CD4-positive, alpha-beta T cell treated with Interleukin-10 for 1 hour (primary cell): ENCODE measurements at regions not wholly inside any gene's neighbourhood (a gene's known extent, or its start where the extent isn't known, plus 50 kb on each side); places are given as distances from the start of the nearest gene placed in this dataset.
"Not testable (repeated sequence)": the region's sequence is repeated elsewhere in the genome, so short reads cannot be mapped to it uniquely, and the experiment has no call there.

Experiments used
- DNase-seq: peaks from one replicate; pipeline ENCODE4 v3.0.0-alpha.2; 2020

DNA sequence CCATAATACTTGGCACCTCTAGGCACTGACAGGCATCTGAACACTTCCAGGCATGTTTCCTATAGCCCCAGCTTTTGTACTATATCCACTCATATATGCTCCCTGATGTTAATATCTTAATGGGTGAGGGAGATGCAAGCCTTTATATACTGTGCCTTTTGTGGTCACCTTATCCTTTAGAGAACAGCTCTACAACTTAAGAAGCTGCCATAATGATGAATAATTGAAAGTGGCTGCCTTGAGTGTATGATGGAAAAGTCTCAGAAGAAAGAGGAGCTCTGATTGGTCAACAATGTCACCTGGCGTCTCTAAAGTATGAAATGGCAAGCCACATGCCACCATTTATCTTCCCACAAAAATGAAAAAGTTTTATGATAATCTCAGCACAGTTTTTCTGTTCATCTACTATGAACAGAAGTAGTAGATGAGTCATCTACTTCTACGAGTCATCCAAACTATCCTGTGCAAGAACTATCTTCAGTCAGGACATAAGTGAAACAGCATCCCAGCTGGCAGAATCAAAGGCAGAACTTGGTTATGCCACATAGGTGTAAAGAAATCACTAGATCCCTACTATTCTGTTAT is 997.9 kb upstream of the CELF4 start:
- no peak for DNase-seq

- DNase-seq, result no peak
Measured at GRCh38 chr18:38557006-38557405, 991.4 kb upstream of the CELF4 start.

- no peak for DNase-seq
Measured at GRCh38 chr18:38552732-38553321, 987.2 kb upstream of the CELF4 start.

DNA sequence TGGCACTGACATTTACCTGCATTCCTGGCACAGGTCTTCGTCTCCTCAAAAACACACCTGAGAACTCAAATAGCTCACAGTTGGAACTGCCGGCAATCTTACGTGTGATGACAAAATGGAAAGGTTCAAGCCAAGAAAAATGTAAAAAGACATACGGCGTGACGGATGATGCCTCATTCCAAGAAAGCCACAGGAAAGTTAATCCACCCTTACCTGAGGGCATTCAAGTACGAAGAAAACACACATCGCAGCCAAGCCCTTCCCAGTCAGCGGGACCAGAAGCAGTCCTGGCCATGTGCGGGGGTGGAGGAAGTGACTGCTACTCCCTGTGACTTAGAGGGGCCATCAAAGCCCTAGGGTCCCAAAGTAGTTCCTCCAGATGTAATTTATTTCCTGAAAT is 986.3 kb upstream of the CELF4 start:
- DNase-seq, result no peak

DNA sequence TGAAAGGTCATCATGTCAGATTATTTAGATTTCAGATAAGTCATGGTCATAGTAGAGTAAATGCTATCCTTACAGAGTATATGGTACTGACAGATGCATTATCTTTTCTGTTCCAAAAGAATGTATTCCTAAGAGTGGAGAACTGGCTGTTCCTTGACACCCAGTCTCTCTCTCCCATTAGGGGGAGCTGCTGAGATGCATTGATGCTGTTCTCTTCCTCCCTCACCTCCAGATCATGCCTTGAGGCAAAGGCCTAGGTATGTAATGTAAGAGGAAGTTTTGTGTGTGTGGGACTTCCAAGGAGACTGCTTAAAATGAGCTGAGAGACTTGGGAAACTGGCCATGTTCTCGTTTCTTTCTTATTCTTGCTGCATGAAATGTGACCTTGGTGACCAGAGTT is 979.5 kb upstream of the CELF4 start:
- peak; percentile 5 for DNase-seq

DNA sequence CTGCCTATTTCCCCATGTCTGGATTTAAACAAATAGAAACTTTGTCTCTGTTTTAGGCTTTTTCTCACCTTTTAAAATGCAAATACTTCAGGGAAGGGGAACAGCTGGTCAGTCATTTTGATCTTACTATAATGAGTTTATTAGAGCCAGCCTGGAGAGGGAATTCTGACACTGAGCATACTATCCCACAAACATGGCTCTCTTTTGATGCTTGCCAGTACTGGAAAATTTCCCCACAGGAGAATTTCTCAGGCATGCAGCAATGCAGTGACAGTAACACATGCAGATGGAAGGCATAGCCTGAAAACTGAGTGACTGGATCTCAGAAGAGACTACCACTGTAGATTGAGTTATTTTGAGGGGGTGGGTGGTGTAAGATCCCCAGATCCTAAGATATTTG is 974.3 kb upstream of the CELF4 start:
- DNase-seq, result no peak

DNA sequence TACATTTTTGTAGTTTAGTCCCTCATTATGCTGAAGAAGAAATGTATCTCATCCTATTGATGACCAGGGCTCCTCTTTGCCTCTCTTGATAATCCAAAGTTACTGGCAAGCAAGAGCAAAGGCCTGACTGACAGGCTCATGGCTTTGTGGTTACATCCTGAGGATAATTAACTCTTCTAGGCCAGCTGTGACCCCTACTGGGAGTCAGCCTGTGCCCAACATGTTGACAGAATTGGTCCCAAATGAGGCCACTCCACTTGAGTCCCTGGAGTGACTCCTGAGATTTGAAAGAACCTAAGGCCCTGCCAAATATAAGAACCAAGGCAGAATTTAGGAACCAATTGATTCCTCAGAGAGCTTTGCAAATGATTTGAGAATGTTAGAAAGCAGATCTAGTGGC is 973.8 kb upstream of the CELF4 start:
- DNase-seq, result no peak

DNA sequence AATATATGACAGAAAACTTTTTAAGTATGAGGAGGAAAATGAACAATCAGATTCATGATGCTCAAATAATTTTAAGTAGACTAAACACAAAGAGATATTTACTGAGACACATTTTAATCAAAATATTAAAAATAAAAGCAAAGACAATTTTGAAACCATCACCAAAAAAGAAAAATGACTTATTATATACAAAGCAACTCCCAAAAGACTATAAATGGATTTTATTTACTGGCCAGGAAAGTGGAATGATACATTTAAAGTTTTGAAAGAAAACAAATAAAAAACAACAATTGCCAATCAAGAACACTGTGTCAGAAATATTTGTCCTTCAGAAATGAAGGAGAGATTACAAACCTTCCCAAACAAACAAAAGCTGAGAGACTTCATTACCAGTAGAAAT is 968.5 kb upstream of the CELF4 start:
- DNase-seq, result no peak

DNA sequence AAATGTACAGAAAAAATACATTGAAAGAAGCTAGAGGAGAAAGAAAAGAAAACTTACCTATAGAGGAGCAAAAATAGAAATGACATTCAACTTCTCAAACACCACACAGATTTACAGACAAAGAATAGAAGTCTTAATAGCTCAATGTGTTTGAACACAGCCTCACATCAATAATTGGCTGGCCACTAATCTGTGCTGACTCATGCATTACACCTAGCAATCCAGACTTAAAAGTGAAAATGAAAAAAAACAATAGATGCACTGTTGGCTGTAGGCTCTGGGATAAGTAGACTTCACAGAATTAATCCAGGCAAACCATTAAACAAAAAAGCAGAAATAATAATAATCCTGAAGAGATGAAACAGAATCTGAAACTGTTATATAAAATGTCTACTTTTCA is 961.3 kb upstream of the CELF4 start:
- DNase-seq, result no peak

- DNase-seq, result no peak
Measured at GRCh38 chr18:38525039-38525438, 959.4 kb upstream of the CELF4 start.

- DNase-seq, result no peak
Measured at GRCh38 chr18:38520786-38521185, 955.2 kb upstream of the CELF4 start.

DNA sequence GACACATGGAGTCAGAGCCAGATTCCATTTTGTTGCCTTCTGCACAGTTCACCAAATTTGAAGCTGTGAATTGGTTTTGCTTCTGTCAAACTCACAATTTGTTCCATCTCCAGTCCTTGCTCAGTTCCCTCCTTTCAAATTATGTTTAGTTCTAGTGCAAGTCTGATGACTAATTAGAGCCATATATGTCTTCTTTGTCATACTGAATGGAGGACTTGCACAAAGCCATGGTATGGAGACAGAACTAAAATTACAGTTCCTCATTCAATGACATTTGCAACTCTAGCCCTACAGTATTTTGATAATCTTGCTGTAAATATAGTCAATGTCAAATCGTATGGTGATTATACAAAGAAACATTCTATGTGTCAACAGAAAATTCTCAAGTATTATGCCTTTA is 936.9 kb upstream of the CELF4 start:
- DNase-seq, result no peak

- DNase-seq, result no peak
Measured at GRCh38 chr18:38497266-38497665, 931.7 kb upstream of the CELF4 start.

- no peak for DNase-seq
Measured at GRCh38 chr18:38496222-38496793, 930.7 kb upstream of the CELF4 start.

DNA sequence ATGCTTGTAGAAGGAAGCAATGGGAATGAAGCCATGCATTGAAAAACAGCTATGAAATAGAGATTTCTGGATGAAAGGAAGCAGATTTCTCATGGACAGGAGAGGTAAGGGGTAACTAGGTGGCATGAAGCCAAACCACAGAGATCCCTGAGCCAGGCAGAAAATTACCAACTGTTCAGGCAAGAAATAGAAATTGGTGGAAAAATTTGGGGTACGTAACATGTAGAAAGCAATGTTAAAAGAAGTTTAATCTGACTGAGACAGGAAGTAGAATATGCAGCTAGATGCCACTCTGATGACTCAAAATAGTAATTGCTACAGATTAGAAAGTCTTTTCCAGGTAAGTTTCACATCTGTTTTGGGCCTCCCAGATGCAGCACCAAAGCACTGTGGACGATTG is 928.5 kb upstream of the CELF4 start:
- no peak for DNase-seq

- no peak for DNase-seq
Measured at GRCh38 chr18:38491195-38491594, 925.6 kb upstream of the CELF4 start.

- DNase-seq, result not testable (repeated sequence)
Measured at GRCh38 chr18:38489721-38490120, 924.1 kb upstream of the CELF4 start.

DNA sequence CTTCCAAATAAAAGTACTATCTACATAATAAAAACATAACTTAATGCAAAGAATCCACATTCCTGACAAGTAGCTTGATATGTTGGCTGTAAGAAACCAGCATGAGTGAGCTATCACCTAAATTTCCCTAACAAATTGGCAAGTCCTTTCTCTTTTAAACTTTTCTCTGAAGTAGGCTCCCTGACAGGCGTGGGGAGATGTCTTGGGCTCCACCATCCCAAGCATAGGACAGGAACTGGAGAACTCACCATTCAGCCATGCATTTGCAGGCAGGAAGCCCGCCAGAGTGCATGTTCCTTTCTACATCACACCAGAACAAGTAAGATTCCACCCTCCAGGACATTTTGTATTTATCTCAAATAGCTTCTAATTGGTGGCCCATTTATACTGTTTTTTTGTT is 921.9 kb upstream of the CELF4 start:
- DNase-seq, result no peak

DNA sequence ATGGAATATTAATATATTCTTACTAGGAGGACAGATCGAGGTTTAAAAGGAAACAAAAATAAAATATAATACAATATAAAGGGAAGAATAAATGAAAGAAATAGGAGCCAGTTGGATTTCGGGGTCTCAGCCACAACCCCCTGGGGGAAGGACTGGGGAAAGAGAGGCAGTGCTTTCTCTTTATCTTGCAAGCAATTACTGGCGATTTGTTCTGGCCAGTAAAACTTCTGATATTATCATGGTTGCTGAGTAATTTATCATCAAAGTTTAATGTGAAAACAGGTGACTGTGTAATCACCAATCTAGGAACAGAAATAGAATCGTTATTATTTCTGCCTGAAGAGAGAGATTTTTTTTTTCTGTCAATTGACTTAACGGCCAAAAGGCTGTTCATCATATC is 917.7 kb upstream of the CELF4 start:
- DNase-seq, result no peak

- no peak for DNase-seq
Measured at GRCh38 chr18:38481576-38481975, 916.0 kb upstream of the CELF4 start.

GRCh38 chr18:38475686-38476085 is 910.1 kb upstream of the CELF4 start:
- DNase-seq, result no peak

DNA sequence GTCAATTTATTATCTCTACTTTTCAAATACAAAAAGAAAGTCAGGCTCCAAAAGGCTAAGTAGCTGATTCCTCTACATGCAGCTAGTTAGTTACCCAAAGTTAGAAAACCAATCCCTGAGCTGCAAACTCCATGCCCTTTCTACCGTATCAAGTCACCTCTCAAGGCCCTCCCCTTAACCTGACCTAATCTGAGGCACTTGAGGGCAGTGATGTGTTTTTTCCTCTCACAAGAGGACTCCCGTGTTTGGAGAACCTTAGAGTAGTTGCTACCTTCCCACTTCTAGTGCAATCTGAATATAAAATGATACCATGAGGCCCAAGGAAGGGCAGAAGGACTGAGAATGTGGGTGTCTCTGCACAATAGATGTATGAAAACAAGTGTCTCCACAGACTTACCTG is 907.9 kb upstream of the CELF4 start:
- DNase-seq, result no peak

GRCh38 chr18:38470421-38470820 is 904.8 kb upstream of the CELF4 start:
- DNase-seq, result no peak

DNA sequence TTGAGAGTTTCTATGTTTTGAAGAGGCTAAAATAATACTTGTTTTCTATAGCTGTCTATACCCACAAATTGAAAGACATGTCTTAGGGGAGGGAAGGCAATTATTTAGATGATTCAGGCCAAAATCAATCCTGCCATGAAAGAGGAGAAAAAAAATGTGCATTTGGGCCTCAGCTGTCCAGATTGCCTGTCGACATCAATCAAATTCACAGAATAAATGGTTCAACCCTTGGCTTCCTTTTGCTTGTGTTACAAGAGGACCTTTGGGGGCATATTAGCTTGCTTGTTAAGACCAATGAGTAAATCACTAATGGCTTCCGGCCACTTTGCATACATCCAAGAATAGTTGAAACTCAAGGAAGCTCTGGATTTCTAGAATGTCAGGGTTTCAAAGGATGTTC is 900.8 kb upstream of the CELF4 start:
- no peak for DNase-seq

- no peak for DNase-seq
Measured at GRCh38 chr18:38464024-38464423, 898.4 kb upstream of the CELF4 start.
